ENCODE measurements at regions not wholly inside any gene's neighbourhood (a gene's known extent, or its start where the extent isn't known, plus 50 kb on each side); places are given as distances from the start of the nearest gene placed in this dataset.

- POLR2A ChIA-PET = no interaction called here
- TF ChIP-seq NR1H2 (CRISPR knock-in tag; IDR thresholded peaks at IDR 0.05; ENCODE audit: borderline replicate concordance, low read depth) = no peak
- TF ChIP-seq MAFK (conservative IDR thresholded peaks at IDR 0.05 in 1 of 2, IDR thresholded peaks at IDR 0.05 in 1 of 2; ENCODE audit: low read length in 2 of 2) = no peak
- TF ChIP-seq MYPOP (CRISPR knock-in tag; IDR thresholded peaks at IDR 0.05) = no peak
- Histone ChIP-seq H2AFZ (ENCODE audit: low read length) (no peak overlapping the region), H3K4me2 (ENCODE audit: low read depth, low read length) (no peak overlapping the region), H3K27ac (ENCODE audit: extremely low read length, insufficient read depth, low read length) (no peak overlapping the region), H3K36me3 (replicated peaks in 1 of 2; ENCODE audit: control insufficient read depth in 1 of 2, insufficient read depth in 2 of 2, low read length in 2 of 2) (no peaks in the 10 kb centered on the region), H3K4me1 (ENCODE audit: insufficient read depth, low read length) (peaks cover 11% of the 10 kb centered on the region), H3K79me2 (ENCODE audit: insufficient read depth, low read length) (no peaks in the 10 kb centered on the region), H3K9me3 (ENCODE audit: low read length) (no peaks in the 10 kb centered on the region), H3K4me3 (replicated peaks in 1 of 3; ENCODE audit: insufficient read depth in 1 of 3, low read depth in 2 of 3, low read length in 3 of 3) (no peak overlapping the region), H3K9ac (ENCODE audit: insufficient read depth, low read depth, low read length) (no peak overlapping the region), H4K20me1 (ENCODE audit: insufficient read depth, low read length) (no peaks in the 10 kb centered on the region), H3K27me3 (ENCODE audit: control insufficient read depth in 1 of 2, insufficient read depth in 2 of 2, low read length in 2 of 2) (no peaks in the 10 kb centered on the region)
- ATAC-seq (no peak), FAIRE-seq (no peak), DNase-seq (ENCODE audit: low spot score) (no peak)
- BruUV-seq (replicated peaks) = no TSS peak
- intact Hi-C loops (cut with micrococcal nuclease; ENCODE audit: unreplicated experiment) (no loop called here), in situ Hi-C loops (cut with HindIII; ENCODE audit: extremely low pct_ligation_motif_present, low pct_unique_long_range_greater_than_20kb) (no loop called here)
- CTCF ChIA-PET (ENCODE audit: low intra/inter-chr PET ratio, low total read pairs) = no interaction called here
- 0% methylated on average over 1 of the region's 1 CpG for WGBS (ENCODE audit: low lambda C conversion rate)
Measured at GRCh38 chr4:74523096-74523495, 78.2 kb downstream of the AREG start.

- POLR2A ChIA-PET = no interaction called here
- no peak overlapping the region for H3K9ac ChIP-seq (ENCODE audit: insufficient read depth, low read depth, low read length)
- TF ChIP-seq E2F2 (CRISPR knock-in tag; IDR thresholded peaks at IDR 0.05; ENCODE audit: borderline replicate concordance) (no peak), DNMT1 (CRISPR knock-in tag; IDR thresholded peaks at IDR 0.05) (no peak), RELA (CRISPR knock-in tag; IDR thresholded peaks at IDR 0.05) (no peak), CBX1 (IDR thresholded peaks at IDR 0.05; ENCODE audit: low read depth) (no peak), SMAD9 (CRISPR knock-in tag; IDR thresholded peaks at IDR 0.05) (no peak), ZNF124 (CRISPR knock-in tag; IDR thresholded peaks at IDR 0.05) (no peak), RBAK (CRISPR knock-in tag; IDR thresholded peaks at IDR 0.05) (no peak), MYPOP (CRISPR knock-in tag; IDR thresholded peaks at IDR 0.05) (no peak), ZNF816 (CRISPR knock-in tag; IDR thresholded peaks at IDR 0.05; ENCODE audit: borderline replicate concordance) (no peak), MED8 (CRISPR knock-in tag; IDR thresholded peaks at IDR 0.05; ENCODE audit: insufficient replicate concordance) (no peak)
Measured at GRCh38 chr4:74524985-74525384, 80.0 kb downstream of the AREG start.

More at GRCh38 chr4:74524985-74525384, 80.0 kb downstream of the AREG start:
- CTCF ChIA-PET (ENCODE audit: low intra/inter-chr PET ratio, low total read pairs) = no interaction called here
- Histone ChIP-seq H3K4me3 (replicated peaks in 1 of 3; ENCODE audit: insufficient read depth in 1 of 3, low read depth in 2 of 3, low read length in 3 of 3) (no peak overlapping the region), H4K20me1 (ENCODE audit: insufficient read depth, low read length) (no peaks in the 10 kb centered on the region), H3K27ac (ENCODE audit: extremely low read length, insufficient read depth, low read length) (no peak overlapping the region), H3K9me3 (ENCODE audit: low read length) (no peaks in the 10 kb centered on the region), H3K36me3 (replicated peaks in 1 of 2; ENCODE audit: control insufficient read depth in 1 of 2, insufficient read depth in 2 of 2, low read length in 2 of 2) (no peaks in the 10 kb centered on the region), H3K4me2 (ENCODE audit: low read depth, low read length) (no peak overlapping the region), H3K79me2 (ENCODE audit: insufficient read depth, low read length) (no peaks in the 10 kb centered on the region), H2AFZ (ENCODE audit: low read length) (no peak overlapping the region), H3K4me1 (ENCODE audit: insufficient read depth, low read length) (peaks cover 11% of the 10 kb centered on the region), H3K27me3 (ENCODE audit: control insufficient read depth in 1 of 2, insufficient read depth in 2 of 2, low read length in 2 of 2) (no peaks in the 10 kb centered on the region)
- DNase-seq (ENCODE audit: low spot score) (no peak), ATAC-seq (no peak), FAIRE-seq (no peak)
- in situ Hi-C loops (cut with HindIII; ENCODE audit: extremely low pct_ligation_motif_present, low pct_unique_long_range_greater_than_20kb) = no loop called here
- intact Hi-C loops (cut with micrococcal nuclease; ENCODE audit: unreplicated experiment) = no loop called here
- BruUV-seq (replicated peaks) = no TSS peak
